H1 (cell line): ENCODE measurements at regions not wholly inside any gene's neighbourhood (a gene's known extent, or its start where the extent isn't known, plus 50 kb on each side); places are given as distances from the start of the nearest gene placed in this dataset.

Source experiments
- CTCF ChIA-PET: fragments of 300-600 bp; sonication (Branson Sonifier 250); formaldehyde crosslinking; loops from one replicate; lab custom pipeline; 2021; ENCODE audit not compliant: partially characterized antibody; lab: Charles Lee
- POLR2A ChIA-PET: fragments of 300-600 bp; sonication (Branson Sonifier 250); formaldehyde crosslinking; loops from one replicate; lab custom pipeline; 2021; ENCODE audit warnings: inconsistent platforms; ENCODE audit not compliant: partially characterized antibody; lab: Charles Lee
- DNase-seq, 2 experiments: peaks; one replicate each; pipeline versions ENCODE4 v3.0.0 to v3.0.0-alpha.2; 2010 to 2022; ENCODE audit warnings: low spot score in 2 of 2, low read depth in 1 of 2, mixed read lengths in 1 of 2
- FAIRE-seq: peaks from 2 replicates; lab custom pipeline; 2011; peaks lifted over from hg19 to GRCh38; lab: Jason Lieb, UNC
- H2AFZ ChIP-seq: 2 replicates; pipeline ENCODE4 v1.8.1; 2012; ENCODE audit warnings: low read length, inconsistent platforms
- H2AK5ac ChIP-seq: 2 replicates; pipeline ENCODE4 v1.6.1; 2013; ENCODE audit warnings: low read depth, low read length
- H2BK120ac ChIP-seq: replicated peaks from 2 replicates; pipeline ENCODE3; 2013; ENCODE audit warnings: low read depth, low read length, inconsistent platforms
- H2BK12ac ChIP-seq: 2 replicates; pipeline ENCODE4 v1.6.1; 2013; ENCODE audit warnings: low read depth, low read length
- H2BK15ac ChIP-seq: 2 replicates; pipeline ENCODE4 v1.6.1; 2013; ENCODE audit warnings: low read length
- H2BK20ac ChIP-seq: 2 replicates; pipeline ENCODE4 v1.6.1; 2013; ENCODE audit warnings: low read length
- H2BK5ac ChIP-seq: 2 replicates; pipeline ENCODE4 v1.6.1; 2013; ENCODE audit warnings: low read depth, low read length
- H3K14ac ChIP-seq: 2 replicates; pipeline ENCODE4 v1.6.1; 2013; ENCODE audit warnings: inconsistent platforms; ENCODE audit not compliant: insufficient read length
- H3K18ac ChIP-seq: 2 replicates; pipeline ENCODE4 v1.6.1; 2013; ENCODE audit warnings: low read length; ENCODE audit errors: extremely low read depth
- H3K23ac ChIP-seq: 2 replicates; pipeline ENCODE4 v1.6.1; 2013; ENCODE audit warnings: inconsistent platforms; ENCODE audit not compliant: insufficient read length
- H3K23me2 ChIP-seq: 2 replicates; pipeline ENCODE4 v1.6.1; 2013; ENCODE audit warnings: low read depth, low read length
- H3K27ac ChIP-seq: 2 replicates; pipeline ENCODE4 v1.6.1; 2011; ENCODE audit warnings: low read depth, low read length, inconsistent platforms
- H3K27me3 ChIP-seq, 4 experiments: replicated peaks in 1 of 4; 1 replicate in 1 of 4; 2 replicates in 3 of 4; pipeline versions ENCODE4 v1.6.1 to v1.8.1; 2011 to 2013; ENCODE audit warnings: low read length in 3 of 4, mild to moderate bottlenecking in 3 of 4, inconsistent platforms in 2 of 4, mixed read lengths in 2 of 4, moderate library complexity in 1 of 4; ENCODE audit not compliant: control insufficient read depth in 3 of 4, insufficient read depth in 3 of 4; ENCODE audit errors: extremely low read depth in 1 of 4
- H3K36me3 ChIP-seq, 4 experiments: 2 replicates each; pipeline versions ENCODE4 v1.6.1 to v1.8.1; 2011 to 2013; ENCODE audit warnings: mild to moderate bottlenecking in 4 of 4, low read length in 3 of 4, moderate library complexity in 2 of 4, control low read depth in 1 of 4, inconsistent platforms in 1 of 4; ENCODE audit not compliant: insufficient read depth in 4 of 4, control insufficient read depth in 2 of 4
- H3K4ac ChIP-seq: replicated peaks from 2 replicates; pipeline ENCODE3; 2013; ENCODE audit warnings: low read length, low read depth, mixed read lengths, inconsistent platforms; ENCODE audit not compliant: insufficient read length
- H3K4me1 ChIP-seq, 4 experiments: replicated peaks in 1 of 4; 1 replicate in 1 of 4; 2 replicates in 3 of 4; pipeline versions ENCODE4 v1.6.1 to v1.8.1; 2011 to 2013; ENCODE audit warnings: low read length in 3 of 4, inconsistent platforms in 2 of 4, mixed read lengths in 1 of 4; ENCODE audit not compliant: insufficient read depth in 4 of 4, control insufficient read depth in 3 of 4
- H3K4me2 ChIP-seq, 2 experiments: 2 replicates each; pipeline versions ENCODE4 v1.6.1 to v1.8.1; 2011 to 2013; ENCODE audit warnings: low read depth in 2 of 2, low read length in 2 of 2, control low read depth in 1 of 2, inconsistent platforms in 1 of 2, mild to moderate bottlenecking in 1 of 2; ENCODE audit not compliant: insufficient read depth in 1 of 2
- H3K4me3 ChIP-seq, 4 experiments: fragments of 200-600, 300-600 bp in 1 of 4; sonication (generic), shearing (Covaris generic), sonication (Bioruptor Twin) in 1 of 4; 2 replicates each; pipeline versions ENCODE4 v1.5.1 to v1.8.1; 2011 to 2016; ENCODE audit warnings: low read length in 4 of 4, low read depth in 3 of 4, control low read depth in 2 of 4, inconsistent platforms in 2 of 4, mild to moderate bottlenecking in 2 of 4, mixed read lengths in 1 of 4, moderate library complexity in 1 of 4; ENCODE audit not compliant: insufficient read depth in 2 of 4; ENCODE audit errors: extremely low read depth in 1 of 4
- H3K56ac ChIP-seq: replicated peaks from 2 replicates; pipeline ENCODE3; 2013; ENCODE audit warnings: low read depth, mild to moderate bottlenecking, mixed read lengths, low read length, inconsistent platforms; ENCODE audit not compliant: insufficient read length
- H3K79me1 ChIP-seq: 2 replicates; pipeline ENCODE4 v1.6.1; 2013; ENCODE audit warnings: low read depth, low read length, control low read depth
- H3K79me2 ChIP-seq, 2 experiments: 2 replicates each; pipeline versions ENCODE4 v1.6.1 to v1.8.1; 2012 to 2013; ENCODE audit warnings: low read length in 2 of 2, mild to moderate bottlenecking in 2 of 2, inconsistent platforms in 1 of 2; ENCODE audit not compliant: insufficient read depth in 2 of 2, control insufficient read depth in 1 of 2
- H3K9ac ChIP-seq, 4 experiments: replicated peaks in 1 of 4; 1 replicate in 1 of 4; 2 replicates in 3 of 4; pipeline versions ENCODE4 v1.6.1 to v1.8.1; 2011 to 2013; ENCODE audit warnings: low read depth in 3 of 4, low read length in 3 of 4, control low read depth in 2 of 4, mild to moderate bottlenecking in 2 of 4, moderate library complexity in 2 of 4, inconsistent platforms in 1 of 4; ENCODE audit errors: extremely low read depth in 1 of 4
- H3K9me3 ChIP-seq, 2 experiments: 2 replicates each; pipeline versions ENCODE4 v1.6.1 to v1.8.1; 2012 to 2013; ENCODE audit warnings: mild to moderate bottlenecking in 2 of 2, moderate library complexity in 2 of 2, control low read depth in 1 of 2, inconsistent platforms in 1 of 2, low read depth in 1 of 2, low read length in 1 of 2, mixed read lengths in 1 of 2; ENCODE audit not compliant: insufficient read depth in 2 of 2
- H4K20me1 ChIP-seq, 2 experiments: replicated peaks in 1 of 2; 2 replicates each; pipeline versions ENCODE3 to v1.8.1; 2011 to 2013; ENCODE audit warnings: inconsistent platforms in 2 of 2, low read length in 2 of 2, mild to moderate bottlenecking in 1 of 2; ENCODE audit not compliant: insufficient read depth in 2 of 2, control insufficient read depth in 1 of 2
- H4K5ac ChIP-seq: 2 replicates; pipeline ENCODE4 v1.6.1; 2013; ENCODE audit warnings: low read length, low read depth, mixed read lengths, inconsistent platforms; ENCODE audit not compliant: insufficient read length
- H4K8ac ChIP-seq: 2 replicates; pipeline ENCODE4 v1.8.0; 2013; ENCODE audit warnings: mild to moderate bottlenecking, moderate library complexity, low read length, inconsistent platforms; ENCODE audit not compliant: insufficient read depth; ENCODE audit errors: extremely low read depth
- H4K91ac ChIP-seq: replicated peaks from 2 replicates; pipeline ENCODE3; 2013; ENCODE audit warnings: low read length, mixed read lengths, inconsistent platforms; ENCODE audit not compliant: insufficient read length
- BACH1 ChIP-seq: IDR thresholded peaks from 2 replicates; pipeline ENCODE4 v1.6.1; 2012; ENCODE audit warnings: low read length, improper control_type of control experiment
- BRCA1 ChIP-seq: IDR thresholded peaks from 2 replicates; pipeline ENCODE4 v1.6.1; 2012; ENCODE audit warnings: low read depth, low read length, improper control_type of control experiment
- CBX8 ChIP-seq: fragments of 300-800, 300-1000 bp; sonication (generic); IDR thresholded peaks from 2 replicates; pipeline ENCODE4 v1.7.1; 2016; ENCODE audit warnings: low read depth, low read length, borderline replicate concordance
- CHD1 ChIP-seq: IDR thresholded peaks from 2 replicates; pipeline ENCODE4 v1.6.1; 2012; ENCODE audit warnings: low read depth, low read length, improper control_type of control experiment
- GABPA ChIP-seq: IDR thresholded peaks from 2 replicates; pipeline ENCODE4 v1.6.1; 2011; ENCODE audit warnings: mild to moderate bottlenecking, low read length, moderate library complexity, borderline replicate concordance; ENCODE audit not compliant: insufficient read depth
- HDAC2 ChIP-seq, 2 experiments: fragments of 300-600 bp in 1 of 2; sonication (generic) in 1 of 2; IDR thresholded peaks; 2 replicates each; pipeline ENCODE4 v1.6.1; 2011 to 2012; ENCODE audit warnings: low read depth in 2 of 2, low read length in 2 of 2, mild to moderate bottlenecking in 2 of 2, moderate library complexity in 2 of 2, borderline replicate concordance in 1 of 2, inconsistent platforms in 1 of 2
- RXRA ChIP-seq: IDR thresholded peaks from 2 replicates; pipeline ENCODE4 v1.6.1; 2011; ENCODE audit warnings: low read depth, mild to moderate bottlenecking, low read length, moderate library complexity; ENCODE audit not compliant: insufficient read depth
- SRF ChIP-seq: IDR thresholded peaks from 2 replicates; pipeline ENCODE4 v1.6.1; 2011; ENCODE audit warnings: mild to moderate bottlenecking, low read depth, low read length, moderate library complexity
- WGBS, 2 experiments: shearing (Covaris generic) in 1 of 2; methylation state at CpG; one replicate each; pipeline versions ENCODE4 v1.1.6 to v1.1.7; 2013 to 2015; ENCODE audit warnings: low lambda C conversion rate in 2 of 2, mixed read lengths in 2 of 2, inconsistent platforms in 1 of 2, low coverage in 1 of 2, missing lambda C conversion rate in 1 of 2; ENCODE audit not compliant: insufficient replicate concordance in 2 of 2, insufficient coverage in 1 of 2, insufficient read length in 1 of 2; ENCODE audit errors: extremely low coverage in 1 of 2, missing lambda C conversion rate in 1 of 2; 5-methylcytosine and 5-hydroxymethylcytosine counted together

DNA sequence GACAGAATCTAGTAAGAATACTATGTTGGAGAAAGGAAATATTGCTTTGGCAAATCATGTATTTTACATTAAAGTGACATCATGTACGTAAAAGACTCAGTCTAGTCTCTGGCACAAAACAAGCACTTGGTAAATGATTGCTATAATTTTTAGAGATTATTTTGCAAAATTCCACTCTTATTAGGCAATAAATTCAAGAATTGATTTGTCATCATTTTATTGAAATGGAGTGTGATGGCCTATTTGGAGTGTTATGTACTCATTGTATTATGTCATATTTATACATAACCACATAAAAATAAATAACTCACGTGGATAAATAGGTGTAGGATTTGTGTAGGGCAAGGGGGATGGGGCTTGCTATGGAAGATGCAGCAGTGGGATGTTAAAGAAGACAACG, 70.0 kb upstream of the FYN start:
- no peak overlapping the region for H3K18ac ChIP-seq
- H2BK20ac ChIP-seq, result no peak overlapping the region
- H2AFZ ChIP-seq, result no peak overlapping the region
- TF ChIP-seq GABPA (no peak), RXRA (no peak), SRF (no peak), CBX8 (no peak), BACH1 (no peak), HDAC2 (IDR thresholded peaks at IDR 0.05; ENCODE audit: borderline replicate concordance in 1 of 2, low read depth in 2 of 2, low read length in 2 of 2) (no peak), CHD1 (no peak), BRCA1 (no peak)
- H3K14ac ChIP-seq, result no peak overlapping the region
- no peak overlapping the region for H3K4me3 ChIP-seq
- H4K91ac ChIP-seq, result no peak overlapping the region
- CTCF ChIA-PET, result interaction anchor here (0.8 kb wide), 1 partner anchor 221 kb away, joined by 3 read pairs; no protein-coding TSS in a partner anchor
- no peaks in the 10 kb centered on the region for H3K79me2 ChIP-seq
- DNase-seq (no peak), FAIRE-seq (no peak)
- no peaks in the 10 kb centered on the region for H3K27me3 ChIP-seq
- no peaks in the 10 kb centered on the region for H3K4me1 ChIP-seq
- H2BK15ac ChIP-seq, result no peak overlapping the region
- POLR2A ChIA-PET, result interaction anchor here (0.7 kb wide), 1 partner anchor 19 kb away, joined by 3 read pairs; no protein-coding TSS in a partner anchor
- no peak overlapping the region for H2BK120ac ChIP-seq
- WGBS, 2 experiments, result 88% methylated on average over 3 of the region's 3 CpGs; no CpG with 5 or more reads in 1 of the 2 experiments
- no peak overlapping the region for H2AK5ac ChIP-seq
- H2BK12ac ChIP-seq, result no peak overlapping the region
- no peak overlapping the region for H3K56ac ChIP-seq
- H3K4ac ChIP-seq, result no peak overlapping the region
- H3K23ac ChIP-seq, result no peak overlapping the region
- no peak overlapping the region for H2BK5ac ChIP-seq
- no peak overlapping the region for H3K27ac ChIP-seq
- no peak overlapping the region for H3K9ac ChIP-seq
- no peak overlapping the region for H3K4me2 ChIP-seq
- no peaks in the 10 kb centered on the region for H3K79me1 ChIP-seq
- H4K8ac ChIP-seq, result no peak overlapping the region
- H3K23me2 ChIP-seq, result no peaks in the 10 kb centered on the region
- H3K36me3 ChIP-seq, result no peaks in the 10 kb centered on the region
- H4K20me1 ChIP-seq, result no peaks in the 10 kb centered on the region
- H3K9me3 ChIP-seq, result peaks cover 0 to 5% of the 10 kb centered on the region in 2 experiments; a peak in 2 of 4 replicates
- no peak overlapping the region for H4K5ac ChIP-seq
